Breast epithelium (tissue), 3 donors: ENCODE measurements at regions not wholly inside any gene's neighbourhood (a gene's known extent, or its start where the extent isn't known, plus 50 kb on each side); places are given as distances from the start of the nearest gene placed in this dataset.

Experiments
- POLR2A ChIP-seq: fragments of 450-650 bp; IDR thresholded peaks from one replicate; pipeline ENCODE4 v1.6.1; 2016; ENCODE audit warnings: antibody characterized with exemption, mild to moderate bottlenecking, moderate library complexity
- POLR2AphosphoS5 ChIP-seq, 3 donors: sonication (generic); formaldehyde crosslinking; IDR thresholded peaks; one replicate each; pipeline ENCODE4 v1.6.1; 2017; ENCODE audit warnings: antibody characterized with exemption in 3 of 3
- TF ChIP-seq, protein P1 (sequence below), 3 donors: fragments of 450-650 bp; IDR thresholded peaks; one replicate each; pipeline ENCODE4 v1.5.1; 2016 to 2017; ENCODE audit warnings: antibody characterized with exemption in 3 of 3, mild to moderate bottlenecking in 3 of 3, moderate library complexity in 3 of 3

DNA sequence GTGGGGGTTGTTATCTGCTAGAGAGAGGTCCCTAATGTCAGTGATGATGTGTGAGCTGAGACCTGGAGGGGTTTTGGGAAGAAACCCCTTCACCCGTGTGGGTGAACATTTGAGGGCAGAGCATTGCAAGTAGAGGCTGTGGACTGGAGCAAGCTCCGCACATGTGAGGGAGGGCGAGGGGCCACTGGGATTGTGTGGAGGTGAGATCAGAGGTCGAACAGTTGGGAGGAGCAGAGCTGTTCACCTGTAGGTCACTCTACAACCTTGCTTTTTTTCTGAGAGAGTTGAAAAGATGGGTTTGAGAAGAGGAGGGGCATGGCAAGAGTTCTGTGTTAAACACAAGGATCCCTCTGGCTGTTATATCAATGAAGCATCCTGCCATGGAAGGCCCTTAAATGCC, 480.4 kb upstream of the ZNF608 start:
- TF ChIP-seq, protein P1, sequence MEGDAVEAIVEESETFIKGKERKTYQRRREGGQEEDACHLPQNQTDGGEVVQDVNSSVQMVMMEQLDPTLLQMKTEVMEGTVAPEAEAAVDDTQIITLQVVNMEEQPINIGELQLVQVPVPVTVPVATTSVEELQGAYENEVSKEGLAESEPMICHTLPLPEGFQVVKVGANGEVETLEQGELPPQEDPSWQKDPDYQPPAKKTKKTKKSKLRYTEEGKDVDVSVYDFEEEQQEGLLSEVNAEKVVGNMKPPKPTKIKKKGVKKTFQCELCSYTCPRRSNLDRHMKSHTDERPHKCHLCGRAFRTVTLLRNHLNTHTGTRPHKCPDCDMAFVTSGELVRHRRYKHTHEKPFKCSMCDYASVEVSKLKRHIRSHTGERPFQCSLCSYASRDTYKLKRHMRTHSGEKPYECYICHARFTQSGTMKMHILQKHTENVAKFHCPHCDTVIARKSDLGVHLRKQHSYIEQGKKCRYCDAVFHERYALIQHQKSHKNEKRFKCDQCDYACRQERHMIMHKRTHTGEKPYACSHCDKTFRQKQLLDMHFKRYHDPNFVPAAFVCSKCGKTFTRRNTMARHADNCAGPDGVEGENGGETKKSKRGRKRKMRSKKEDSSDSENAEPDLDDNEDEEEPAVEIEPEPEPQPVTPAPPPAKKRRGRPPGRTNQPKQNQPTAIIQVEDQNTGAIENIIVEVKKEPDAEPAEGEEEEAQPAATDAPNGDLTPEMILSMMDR (IDR thresholded peaks at IDR 0.05) = no peak
- TF ChIP-seq POLR2A (no peak), POLR2AphosphoS5 (IDR thresholded peaks at IDR 0.05) (no peak)
